Stimulated activated CD4-positive, alpha-beta T cell treated with anti-CD3 and anti-CD28 coated beads, Interleukin-15, amount 100 ng/mL, for 1 hour (primary cell): ENCODE measurements at regions not wholly inside any gene's neighbourhood (a gene's known extent, or its start where the extent isn't known, plus 50 kb on each side); places are given as distances from the start of the nearest gene placed in this dataset.
"Not testable (repeated sequence)": the region's sequence is repeated elsewhere in the genome, so short reads cannot be mapped to it uniquely, and the experiment has no call there.

ENCODE experiments used
- DNase-seq, 2 donors: peaks; one replicate each; pipeline ENCODE4 v3.0.0-alpha.2; 2020; ENCODE audit warnings: low read depth in 1 of 2, low spot score in 1 of 2

GRCh38 chr2:21770787-21771186, 647.0 kb downstream of the TDRD15 start:
- no peak for DNase-seq

DNA sequence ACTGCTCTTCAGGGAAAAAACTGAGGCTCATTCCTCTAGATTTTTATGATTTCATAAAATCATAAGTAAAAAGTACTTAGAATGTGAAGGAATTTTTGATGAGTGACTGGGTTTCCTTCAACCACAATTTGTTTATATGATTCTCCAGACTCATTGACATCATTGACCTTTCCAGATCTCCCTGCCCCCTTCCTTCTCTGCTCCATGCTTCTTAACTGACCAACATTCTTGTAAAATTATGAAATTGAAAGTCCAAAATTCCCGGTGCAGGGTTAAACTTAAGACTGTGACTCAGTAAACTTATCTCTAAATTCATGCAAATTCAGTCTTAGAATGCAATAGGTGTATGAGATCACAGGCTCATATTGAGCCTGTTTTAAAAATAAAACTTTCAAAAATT, 648.9 kb downstream of the TDRD15 start:
- DNase-seq = no peak

- DNase-seq = no peak
These were observed 649.4 kb downstream of the TDRD15 start for GRCh38 chr2:21773168-21773567.

GRCh38 chr2:21774691-21775368, 651.1 kb downstream of the TDRD15 start:
- DNase-seq = no peak

DNA sequence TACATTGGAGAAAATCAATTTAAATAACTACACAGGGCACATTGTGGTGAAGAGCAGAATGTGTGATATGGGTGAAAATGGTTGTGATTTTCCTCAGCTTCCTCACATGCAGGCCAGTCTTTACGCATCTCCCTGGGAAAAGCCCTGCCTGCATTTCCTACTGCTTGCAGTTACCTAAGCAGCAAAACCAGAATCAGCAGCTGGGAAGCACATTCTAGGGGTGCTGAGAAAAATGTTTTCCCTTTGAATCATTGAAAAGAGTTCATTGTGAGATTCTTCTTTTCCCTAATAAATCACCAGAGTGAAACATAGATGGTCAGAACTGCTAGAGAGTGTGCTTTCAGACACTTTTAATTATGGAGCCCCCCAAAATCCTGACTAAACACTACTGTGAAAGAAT, 656.0 kb downstream of the TDRD15 start:
- no peak for DNase-seq

DNA sequence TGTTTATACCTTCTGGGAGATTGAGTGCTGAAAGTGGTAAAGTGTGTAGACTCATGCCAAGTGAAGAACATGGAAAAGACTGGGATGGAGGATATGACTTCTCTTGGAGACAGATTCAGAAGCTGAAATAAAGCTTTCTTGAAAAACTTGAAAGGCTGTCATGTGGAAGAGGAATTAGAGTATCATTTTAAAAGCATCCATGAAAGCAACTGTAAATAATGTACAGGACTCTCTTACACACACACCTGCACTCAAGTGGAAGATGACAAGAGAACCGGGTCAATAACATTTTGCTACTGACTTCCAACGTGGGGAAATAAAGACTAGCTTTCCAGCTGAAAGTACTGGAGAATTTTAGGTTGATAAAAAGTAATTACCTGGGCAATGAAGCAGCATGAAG, 658.2 kb downstream of the TDRD15 start:
- no peak for DNase-seq

DNA sequence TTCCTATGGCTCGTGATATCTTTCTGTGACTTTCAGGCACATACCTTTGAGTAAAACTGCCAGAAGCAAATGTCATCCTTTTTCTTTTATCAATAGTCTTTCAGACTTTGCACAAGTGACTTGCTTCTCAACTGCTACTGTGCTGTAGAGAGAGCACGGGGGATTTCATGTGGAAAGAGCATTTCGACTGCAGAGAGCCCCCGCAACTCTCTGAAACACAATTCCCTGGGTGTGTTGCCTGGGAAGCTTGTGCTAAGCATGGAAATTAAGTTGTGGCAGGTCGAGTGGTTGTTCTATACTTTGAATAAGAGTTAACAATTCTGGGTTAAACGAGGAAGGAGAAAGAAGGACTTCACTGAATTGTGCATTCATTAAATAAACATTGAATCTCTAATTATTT, 659.1 kb downstream of the TDRD15 start:
- DNase-seq = no peak

GRCh38 chr2:21787941-21788340, 664.2 kb downstream of the TDRD15 start:
- no peak for DNase-seq

DNA sequence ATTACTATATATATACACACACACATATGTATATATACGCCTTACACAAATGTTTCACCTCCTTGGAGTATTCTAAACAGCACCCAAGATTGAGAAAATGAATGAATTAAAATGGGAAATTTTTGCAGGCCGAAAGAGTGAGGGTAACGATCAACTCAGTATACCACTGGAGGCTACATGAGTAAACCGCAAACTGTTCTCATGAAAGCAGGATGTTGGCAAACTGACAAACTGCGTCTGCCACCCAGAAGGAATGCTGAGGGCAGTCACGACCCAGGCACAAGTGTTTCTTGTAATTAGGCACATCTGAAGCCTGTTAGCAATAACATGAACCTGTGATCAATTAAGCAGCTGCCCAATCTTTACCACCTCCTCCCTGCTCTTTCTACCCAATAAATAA, 666.5 kb downstream of the TDRD15 start:
- DNase-seq = not testable (repeated sequence)

GRCh38 chr2:21792571-21792970, 668.8 kb downstream of the TDRD15 start:
- DNase-seq = no peak

GRCh38 chr2:21793461-21793860, 669.7 kb downstream of the TDRD15 start:
- no peak for DNase-seq

- no peak for DNase-seq
These were observed 670.8 kb downstream of the TDRD15 start for GRCh38 chr2:21794611-21795010.

DNA sequence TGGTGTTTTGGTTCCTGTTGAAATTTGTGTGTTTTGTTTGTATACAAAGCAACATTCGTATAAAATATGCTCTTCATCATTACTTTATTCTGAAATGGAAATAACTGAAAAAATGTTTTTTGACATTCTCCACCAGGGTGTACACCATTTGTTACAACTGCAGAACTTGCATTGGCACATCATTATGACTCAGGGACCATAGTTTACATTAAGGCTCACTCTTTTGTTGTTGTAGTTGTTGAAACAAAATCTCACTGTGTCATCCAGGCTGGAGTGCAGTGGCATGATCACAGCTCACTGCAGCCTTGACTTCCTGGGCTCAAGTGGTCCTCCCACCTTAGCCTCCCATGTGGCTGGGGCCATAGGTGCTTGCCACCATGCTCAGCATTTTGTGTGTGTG, 676.6 kb downstream of the TDRD15 start:
- DNase-seq = no peak

DNA sequence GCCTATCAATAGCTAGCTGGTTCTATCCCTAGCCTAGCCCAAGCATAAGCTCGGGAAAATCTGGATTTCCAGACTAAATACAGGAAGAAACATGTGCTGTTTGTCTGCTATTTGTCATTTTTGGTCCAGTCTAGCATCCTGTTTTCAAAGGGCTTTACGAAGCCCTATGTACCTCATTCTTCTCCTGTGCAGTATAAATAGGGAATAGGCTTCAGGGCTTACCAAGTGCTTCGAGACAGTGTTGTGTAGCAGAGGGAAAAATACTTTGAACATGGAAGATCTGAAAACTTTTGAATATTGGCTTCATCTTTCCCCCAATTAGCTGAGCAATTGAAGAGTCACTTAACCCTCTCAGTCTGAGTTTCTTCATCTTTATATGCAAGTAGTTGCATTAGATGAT, 679.8 kb downstream of the TDRD15 start:
- no peak for DNase-seq

GRCh38 chr2:21804151-21804550, 680.4 kb downstream of the TDRD15 start:
- no peak for DNase-seq

- no peak for DNase-seq
These were observed 687.8 kb downstream of the TDRD15 start for GRCh38 chr2:21811541-21811940.

DNA sequence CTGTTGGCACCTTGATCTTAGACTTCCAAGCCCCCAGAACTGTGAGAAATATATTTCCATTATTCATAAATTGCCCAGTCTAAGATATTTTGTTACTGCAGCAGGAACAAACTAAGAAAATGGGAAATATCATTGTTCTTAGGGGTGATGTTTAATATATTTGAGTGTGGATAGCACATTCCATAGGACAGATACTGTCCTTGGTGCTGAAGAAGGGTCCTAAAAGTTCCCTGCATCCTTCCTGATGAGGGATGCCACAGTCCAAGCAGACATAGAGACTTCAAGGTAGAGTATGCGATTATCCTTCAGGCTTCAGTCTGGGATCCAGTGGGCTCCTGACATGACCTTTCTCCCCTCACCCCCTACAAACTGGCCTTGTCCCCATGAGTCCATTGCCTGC, 689.0 kb downstream of the TDRD15 start:
- DNase-seq = no peak

DNA sequence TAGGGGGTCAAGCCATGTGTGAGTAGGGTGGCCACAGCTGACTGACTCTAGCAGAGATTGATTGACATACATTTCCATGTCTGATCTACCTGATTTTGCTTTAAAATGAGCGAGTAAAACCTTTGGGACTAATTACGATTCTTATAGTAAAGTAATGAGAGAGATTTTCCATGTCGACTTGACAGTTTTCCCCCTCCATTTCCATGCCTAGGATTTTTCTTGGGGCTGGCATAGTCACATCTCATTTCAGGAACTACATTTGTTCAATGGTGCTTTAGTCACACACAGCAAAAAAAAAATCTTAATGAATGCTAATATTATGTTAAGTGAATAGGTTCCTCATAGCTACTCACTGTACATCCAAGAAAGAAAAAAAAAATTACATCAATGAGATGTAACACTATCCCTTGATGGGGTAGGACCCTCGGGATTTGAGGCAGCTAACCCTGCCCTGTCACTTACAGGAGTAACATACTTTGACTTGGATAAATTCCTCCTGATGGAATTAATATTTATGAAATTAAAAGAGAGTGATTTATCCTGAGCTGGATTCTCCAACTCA, 690.9 kb downstream of the TDRD15 start:
- no peak for DNase-seq

- DNase-seq = no peak
These were observed 694.5 kb downstream of the TDRD15 start for GRCh38 chr2:21818212-21818795.

DNA sequence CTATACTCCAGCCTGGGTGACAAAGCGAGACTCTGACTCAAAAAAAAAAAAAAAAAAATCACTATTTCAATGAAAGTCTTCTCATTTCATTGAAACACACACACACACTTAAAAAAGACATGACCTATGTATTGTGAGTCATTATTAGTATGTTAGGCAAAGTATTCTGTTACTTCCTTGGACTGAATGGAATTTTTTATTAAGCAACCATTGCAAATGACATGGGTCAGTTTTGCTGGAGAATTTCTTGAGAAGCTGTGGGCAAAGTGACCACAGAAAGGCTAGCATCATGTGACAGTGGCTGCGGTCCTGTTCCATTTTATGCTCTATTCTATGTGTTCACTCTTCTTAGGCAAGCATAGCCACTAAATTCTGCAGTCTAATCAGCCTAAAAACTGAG, 695.7 kb downstream of the TDRD15 start:
- DNase-seq = no peak

- no peak for DNase-seq
These were observed 696.5 kb downstream of the TDRD15 start for GRCh38 chr2:21820271-21820670.

DNA sequence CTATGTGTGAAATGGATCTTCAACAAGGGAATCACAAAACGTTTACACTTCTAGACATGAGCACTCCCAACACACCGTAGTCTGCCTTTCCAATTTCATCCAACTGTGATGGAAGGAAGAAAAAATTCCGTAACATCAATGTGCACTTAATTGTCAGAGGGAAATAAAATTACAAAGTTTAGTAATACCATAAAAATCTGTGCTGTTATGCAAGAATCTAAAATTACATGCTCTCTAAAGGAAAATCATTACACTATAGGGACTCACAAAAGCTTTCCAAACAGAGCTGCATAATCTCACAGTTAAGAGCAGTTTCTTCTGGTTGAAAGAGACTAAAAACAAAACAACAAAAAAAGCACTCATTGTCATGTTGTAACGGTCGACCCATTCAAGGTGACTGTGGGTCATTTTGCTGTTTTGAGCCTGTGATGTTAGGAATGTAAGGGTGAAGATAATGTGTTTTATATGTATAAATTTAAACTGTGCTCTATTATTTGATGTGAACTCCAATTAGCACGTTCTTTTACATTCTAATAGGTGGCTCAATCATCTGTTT, 698.0 kb downstream of the TDRD15 start:
- DNase-seq = no peak

DNA sequence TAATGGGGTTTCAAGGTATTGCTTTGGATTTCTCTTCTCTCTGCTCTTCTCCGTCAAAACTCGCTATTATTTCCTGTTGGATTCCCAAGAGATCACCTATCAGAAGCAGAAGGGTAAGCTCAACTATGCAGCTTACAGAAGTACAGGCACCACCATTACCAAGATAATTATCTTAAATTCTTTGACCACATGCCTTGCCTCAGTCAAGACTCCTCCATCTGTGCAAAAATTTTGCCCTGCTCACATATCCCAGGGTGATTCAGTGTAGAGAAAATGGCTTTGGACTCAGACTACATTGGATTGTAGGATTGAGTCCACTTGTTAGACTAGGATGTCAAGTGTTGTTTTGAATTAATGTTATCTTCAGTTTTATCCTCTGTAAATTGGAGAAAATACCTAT, 698.7 kb downstream of the TDRD15 start:
- no peak for DNase-seq
